HFF-Myc (cell line): ENCODE measurements at regions not wholly inside any gene's neighbourhood (a gene's known extent, or its start where the extent isn't known, plus 50 kb on each side); places are given as distances from the start of the nearest gene placed in this dataset.

Experiments
- DNase-seq: peaks from one replicate; pipeline ENCODE4 v3.0.0-alpha.2; 2011; ENCODE audit warnings: low read depth; ENCODE audit errors: extremely low read depth
- H3K4me3 ChIP-seq: replicated peaks from 2 replicates; pipeline ENCODE4 v1.5.1; 2011; ENCODE audit warnings: low read depth, mild to moderate bottlenecking, control low read depth, low read length
- TF ChIP-seq, protein P1 (sequence below): IDR thresholded peaks from 2 replicates; pipeline ENCODE4 v1.5.1; 2012; ENCODE audit warnings: mild to moderate bottlenecking, low read depth, low read length, control low read depth; ENCODE audit errors: missing control alignments

DNA sequence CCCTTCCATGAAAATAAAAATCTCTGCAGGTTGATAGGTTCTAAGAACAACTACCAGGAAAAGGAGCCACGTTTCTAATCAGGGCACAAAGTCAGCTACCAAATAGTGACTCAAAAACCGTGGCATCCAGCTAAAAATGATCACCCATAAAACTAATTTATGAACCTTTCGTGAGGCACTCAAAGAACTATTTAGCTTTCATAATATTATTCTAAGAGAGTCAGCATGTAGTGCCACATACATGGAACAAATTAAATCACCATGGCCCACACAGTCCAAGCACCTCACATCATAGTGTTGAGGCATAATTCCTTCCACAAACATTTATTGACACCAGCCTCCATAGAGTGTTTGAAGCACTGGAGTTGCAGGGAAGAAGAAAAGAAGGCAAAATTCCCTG lies 252.0 kb upstream of the PPARGC1A start:
- H3K4me3 ChIP-seq = no peak overlapping the region
- TF ChIP-seq, protein P1, sequence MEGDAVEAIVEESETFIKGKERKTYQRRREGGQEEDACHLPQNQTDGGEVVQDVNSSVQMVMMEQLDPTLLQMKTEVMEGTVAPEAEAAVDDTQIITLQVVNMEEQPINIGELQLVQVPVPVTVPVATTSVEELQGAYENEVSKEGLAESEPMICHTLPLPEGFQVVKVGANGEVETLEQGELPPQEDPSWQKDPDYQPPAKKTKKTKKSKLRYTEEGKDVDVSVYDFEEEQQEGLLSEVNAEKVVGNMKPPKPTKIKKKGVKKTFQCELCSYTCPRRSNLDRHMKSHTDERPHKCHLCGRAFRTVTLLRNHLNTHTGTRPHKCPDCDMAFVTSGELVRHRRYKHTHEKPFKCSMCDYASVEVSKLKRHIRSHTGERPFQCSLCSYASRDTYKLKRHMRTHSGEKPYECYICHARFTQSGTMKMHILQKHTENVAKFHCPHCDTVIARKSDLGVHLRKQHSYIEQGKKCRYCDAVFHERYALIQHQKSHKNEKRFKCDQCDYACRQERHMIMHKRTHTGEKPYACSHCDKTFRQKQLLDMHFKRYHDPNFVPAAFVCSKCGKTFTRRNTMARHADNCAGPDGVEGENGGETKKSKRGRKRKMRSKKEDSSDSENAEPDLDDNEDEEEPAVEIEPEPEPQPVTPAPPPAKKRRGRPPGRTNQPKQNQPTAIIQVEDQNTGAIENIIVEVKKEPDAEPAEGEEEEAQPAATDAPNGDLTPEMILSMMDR = no peak
- no peak for DNase-seq

DNA sequence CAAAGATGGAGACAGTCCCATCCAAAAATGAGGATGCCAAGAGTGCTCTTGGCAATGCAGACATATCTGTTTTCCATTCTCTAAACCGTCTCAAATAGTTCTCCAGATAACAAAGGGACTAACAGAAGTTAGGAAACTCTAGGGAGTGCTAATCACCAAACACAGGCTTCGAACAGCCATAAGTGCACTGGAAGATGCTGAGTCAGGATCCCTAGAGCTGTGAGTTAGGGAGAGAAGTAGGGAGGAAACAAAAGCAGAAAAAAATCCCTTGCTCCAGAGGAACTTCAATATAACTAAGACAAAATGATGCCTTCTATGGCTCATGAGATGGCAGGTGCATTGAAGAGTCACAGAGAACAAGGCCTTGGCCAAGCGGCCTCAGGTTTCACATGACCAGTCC lies 251.0 kb upstream of the PPARGC1A start:
- DNase-seq = no peak
- no peak overlapping the region for H3K4me3 ChIP-seq
- TF ChIP-seq, protein P1 = no peak

DNA sequence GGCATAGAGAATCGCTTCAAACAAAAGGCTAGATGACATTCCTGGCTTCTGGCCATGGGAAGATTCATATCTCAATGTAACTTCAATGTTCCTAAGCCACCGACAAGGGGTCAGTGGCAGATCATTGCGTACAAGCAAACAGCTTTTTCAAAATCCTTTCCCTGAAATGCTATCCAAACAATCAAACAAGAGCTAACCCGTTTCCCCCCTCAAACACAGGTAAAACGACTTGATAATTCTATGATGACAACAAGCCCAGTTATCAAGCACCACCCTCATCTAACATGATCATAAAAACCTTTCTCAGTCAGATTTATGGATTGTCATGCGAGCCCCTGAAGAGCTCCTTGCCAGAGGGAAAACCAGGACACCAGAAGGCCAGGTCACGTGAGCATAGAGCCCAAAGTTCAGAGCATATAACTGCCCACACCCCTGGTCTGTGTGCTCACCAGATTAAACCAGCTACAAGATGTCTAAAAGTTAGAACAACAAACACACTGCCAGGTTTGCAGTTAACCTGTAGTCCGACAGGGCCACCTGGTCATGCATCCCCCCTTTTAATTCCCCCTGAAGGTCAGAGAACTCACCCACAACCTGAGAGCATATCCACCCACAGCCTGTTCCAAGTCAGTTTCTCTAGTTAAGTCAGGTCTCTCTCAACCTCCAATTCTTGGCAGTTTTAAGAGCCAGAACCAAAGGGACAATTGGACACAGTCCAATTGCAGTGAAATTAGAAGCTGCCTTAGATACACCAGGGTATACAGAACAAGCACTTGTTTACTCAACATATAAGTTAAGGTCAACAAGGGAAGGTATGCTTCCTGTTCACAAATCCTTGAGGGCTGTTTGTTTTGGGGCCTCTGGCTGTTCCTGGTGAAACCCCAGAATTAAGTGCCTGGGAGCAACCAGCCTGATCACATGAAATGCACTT lies 248.1 kb upstream of the PPARGC1A start:
- H3K4me3 ChIP-seq = no peak overlapping the region
- TF ChIP-seq, protein P1 = no peak
- DNase-seq = no peak

DNA sequence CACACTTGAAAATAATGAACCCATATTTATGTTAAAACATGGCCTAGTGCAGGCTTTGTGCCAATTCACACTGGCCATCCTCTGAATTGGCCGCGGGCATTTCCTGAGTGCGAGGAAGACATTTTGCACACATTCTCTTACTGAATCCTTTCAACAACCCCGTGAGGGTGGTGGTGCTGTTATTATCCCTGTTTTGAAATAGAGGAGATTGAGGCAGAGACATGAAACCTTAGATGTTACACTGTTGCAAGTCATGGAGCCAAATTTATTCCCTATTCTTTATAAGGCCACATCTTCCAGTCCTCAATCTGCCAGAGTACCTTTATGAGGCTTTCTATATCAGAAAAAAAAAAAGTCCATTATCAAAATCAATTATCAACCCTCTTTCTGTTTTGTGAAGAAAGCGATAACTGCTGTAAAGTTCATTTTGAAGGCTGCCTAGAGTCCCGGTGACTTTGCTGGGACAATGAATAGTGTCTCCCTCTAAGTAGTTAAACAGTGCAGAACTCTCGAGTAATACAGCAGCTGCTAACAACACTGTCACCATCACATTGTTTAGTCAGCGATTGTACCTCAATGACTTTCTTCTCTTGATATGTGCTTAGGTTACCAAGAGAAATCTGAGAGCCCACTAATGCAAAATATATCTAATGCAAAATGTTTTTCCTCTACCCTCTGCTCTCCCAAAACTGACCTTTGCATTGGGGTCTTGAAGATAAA lies 242.3 kb upstream of the PPARGC1A start:
- no peak overlapping the region for H3K4me3 ChIP-seq
- TF ChIP-seq, protein P1 = no peak
- DNase-seq = no peak

DNA sequence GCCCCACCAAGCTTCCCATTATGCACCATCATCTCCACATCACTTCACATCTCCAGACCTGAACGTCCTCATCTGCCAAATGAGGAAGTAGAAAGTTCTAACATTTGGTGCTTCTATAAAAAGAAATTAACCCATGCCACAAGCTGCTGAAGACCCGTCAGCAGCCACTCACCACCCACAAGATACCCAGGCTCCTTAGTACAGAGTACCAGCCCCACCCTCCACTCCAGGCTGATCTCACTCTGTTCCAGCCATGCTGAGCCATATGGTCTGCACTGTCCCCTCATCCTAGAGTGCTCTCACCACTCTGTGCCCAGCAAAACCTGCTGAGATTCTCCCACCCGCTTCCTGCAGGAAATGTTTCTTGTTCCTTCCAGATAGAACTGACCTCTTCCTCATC lies 240.8 kb upstream of the PPARGC1A start:
- DNase-seq = no peak
- H3K4me3 ChIP-seq = no peak overlapping the region
- TF ChIP-seq, protein P1 = no peak

DNA sequence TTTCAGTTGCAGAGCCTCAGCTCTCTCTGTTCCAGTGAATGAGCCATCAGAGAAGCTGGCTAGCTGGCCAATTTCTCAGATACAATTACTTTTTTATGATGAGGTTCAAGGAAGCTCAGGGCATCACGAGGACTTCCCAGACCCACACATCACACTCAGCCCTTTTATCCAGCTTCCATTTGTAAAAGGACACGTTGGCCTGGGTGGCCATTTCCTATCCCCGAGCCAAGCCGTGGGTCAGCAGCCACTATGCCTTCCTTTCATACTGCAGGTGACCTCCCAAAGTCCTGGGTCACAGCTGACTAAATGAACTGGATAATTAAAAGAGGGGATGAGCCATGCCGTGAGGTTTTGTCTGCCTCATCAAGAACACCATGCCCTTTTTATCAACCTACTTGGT lies 236.9 kb upstream of the PPARGC1A start:
- no peak for DNase-seq
- H3K4me3 ChIP-seq = no peak overlapping the region
- TF ChIP-seq, protein P1 = no peak
